T47D (cell line): ENCODE measurements at regions not wholly inside any gene's neighbourhood (a gene's known extent, or its start where the extent isn't known, plus 50 kb on each side); places are given as distances from the start of the nearest gene placed in this dataset.

Experiments
- DNase-seq, 2 experiments: peaks; one replicate each; pipeline versions ENCODE4 v3.0.0 to v3.0.0-alpha.2; 2011 to 2012; ENCODE audit warnings: low read depth in 1 of 2, low spot score in 1 of 2
- JUND ChIP-seq: IDR thresholded peaks from 2 replicates; pipeline ENCODE4 v1.6.1; 2012; ENCODE audit warnings: low read depth
- in situ Hi-C: cut with HindIII; loops from 2 replicates; pipeline ENCODE4 v1.10.0; 2016; ENCODE audit warnings: low sequenced_read_pairs, low pct_unique_long_range_greater_than_20kb

GRCh38 chr2:111219285-111219684, 98.6 kb downstream of the BCL2L11 start:
- in situ Hi-C loops: no loop called here
- DNase-seq: no peak
- no peak for TF ChIP-seq JUND

GRCh38 chr2:111219734-111220505, 99.2 kb downstream of the BCL2L11 start:
- no peak for TF ChIP-seq JUND

GRCh38 chr2:111220962-111221361, 100.2 kb downstream of the BCL2L11 start:
- in situ Hi-C loops: no loop called here
- no peak for DNase-seq

More at GRCh38 chr2:111219734-111220505, 99.2 kb downstream of the BCL2L11 start:
- in situ Hi-C loops: no loop called here
- DNase-seq: no peak

GRCh38 chr2:111221701-111222100, 101.0 kb downstream of the BCL2L11 start:
- in situ Hi-C loops: no loop called here
- TF ChIP-seq JUND: no peak

More at GRCh38 chr2:111220962-111221361, 100.2 kb downstream of the BCL2L11 start:
- no peak for TF ChIP-seq JUND

GRCh38 chr2:111222204-111222866, 101.6 kb downstream of the BCL2L11 start:
- no peak for TF ChIP-seq JUND
- in situ Hi-C loops: no loop called here
- no peak for DNase-seq

More at GRCh38 chr2:111221701-111222100, 101.0 kb downstream of the BCL2L11 start:
- peak in 1 of 2 experiments; percentile 25 for DNase-seq

GRCh38 chr2:111225856-111226255, 105.1 kb downstream of the BCL2L11 start:
- in situ Hi-C loops: no loop called here
- TF ChIP-seq JUND: no peak
- DNase-seq: no peak

GRCh38 chr2:111226876-111227700, 106.4 kb downstream of the BCL2L11 start:
- in situ Hi-C loops: no loop called here
- no peak for DNase-seq
- TF ChIP-seq JUND: no peak

GRCh38 chr2:111227716-111228141, 107.0 kb downstream of the BCL2L11 start:
- peak in 1 of 2 experiments; percentile 57 for DNase-seq
- TF ChIP-seq JUND: no peak
- in situ Hi-C loops: no loop called here

GRCh38 chr2:111231532-111232252, 111.0 kb downstream of the BCL2L11 start:
- DNase-seq: no peak
- TF ChIP-seq JUND: no peak
- in situ Hi-C loops: no loop called here

GRCh38 chr2:111235192-111236015, 114.7 kb downstream of the BCL2L11 start:
- in situ Hi-C loops: no loop called here
- DNase-seq: no peak
- TF ChIP-seq JUND: no peak

GRCh38 chr2:111236025-111236424, 115.3 kb downstream of the BCL2L11 start:
- peak; percentile 12 to 54 for DNase-seq
- in situ Hi-C loops: no loop called here
- no peak for TF ChIP-seq JUND
